Testis (tissue), 2 donors: ENCODE measurements at regions not wholly inside any gene's neighbourhood (a gene's known extent, or its start where the extent isn't known, plus 50 kb on each side); places are given as distances from the start of the nearest gene placed in this dataset.

Source experiments
- CTCF ChIP-seq, 3 experiments: fragments of 450-650 bp in 2 of 3; fragments of 200-600 bp in 1 of 3; sonication (generic) in 1 of 3; IDR thresholded peaks; one replicate each; pipeline ENCODE4 v1.5.1; 2016 to 2019; ENCODE audit warnings: antibody characterized with exemption in 3 of 3, mild to moderate bottlenecking in 2 of 3, moderate library complexity in 1 of 3
- POLR2A ChIP-seq: fragments of 450-650 bp; IDR thresholded peaks from one replicate; pipeline ENCODE4 v1.6.1; 2017; ENCODE audit warnings: antibody characterized with exemption, mild to moderate bottlenecking, moderate library complexity

GRCh38 chr4:111712093-111712677 lies 433.1 kb upstream of the FAM241A start:
- TF ChIP-seq POLR2A (no peak), CTCF (IDR thresholded peaks at IDR 0.05) (no peak)
